Esophagus (tissue), 2 donors: ENCODE measurements at regions not wholly inside any gene's neighbourhood (a gene's known extent, or its start where the extent isn't known, plus 50 kb on each side); places are given as distances from the start of the nearest gene placed in this dataset.

Source experiments
- H3K27ac ChIP-seq, 2 donors: one replicate each; pipeline ENCODE4 v1.5.1; 2013; ENCODE audit warnings: low read depth in 2 of 2, mild to moderate bottlenecking in 2 of 2, inconsistent platforms in 1 of 2, low read length in 1 of 2, moderate library complexity in 1 of 2
- H3K27me3 ChIP-seq, 2 donors: one replicate each; pipeline ENCODE4 v1.6.1; 2013; ENCODE audit warnings: low read length in 2 of 2, control low read depth in 1 of 2, mild to moderate bottlenecking in 1 of 2; ENCODE audit not compliant: insufficient read depth in 2 of 2, control insufficient read depth in 1 of 2
- H3K36me3 ChIP-seq, 2 donors: one replicate each; pipeline ENCODE4 v1.6.1; 2013; ENCODE audit warnings: low read length in 1 of 2; ENCODE audit not compliant: control insufficient read depth in 2 of 2, insufficient read depth in 2 of 2
- H3K4me1 ChIP-seq, 2 donors: one replicate each; pipeline ENCODE4 v1.6.1; 2013; ENCODE audit warnings: low read length in 1 of 2; ENCODE audit not compliant: control insufficient read depth in 2 of 2, insufficient read depth in 2 of 2
- H3K4me3 ChIP-seq, 2 donors: one replicate each; pipeline ENCODE4 v1.5.1; 2013; ENCODE audit warnings: low read length in 2 of 2, mild to moderate bottlenecking in 2 of 2, low read depth in 1 of 2, moderate library complexity in 1 of 2
- H3K9me3 ChIP-seq, 2 donors: one replicate each; pipeline ENCODE4 v1.6.1; 2013; ENCODE audit warnings: mild to moderate bottlenecking in 2 of 2, low read depth in 1 of 2, low read length in 1 of 2, moderate library complexity in 1 of 2; ENCODE audit not compliant: control insufficient read depth in 2 of 2, insufficient read depth in 1 of 2
- WGBS, 2 donors: extraction: QIAGEN DNeasy Blood & Tissue Kit; methylation state at CpG; one replicate each; pipeline ENCODE4 v1.1.7; 2013; 5-methylcytosine and 5-hydroxymethylcytosine counted together
- donor health status: healthy with polysubstance abuse.
- donor health status: Bipolar disorder and iron deficiency.

DNA sequence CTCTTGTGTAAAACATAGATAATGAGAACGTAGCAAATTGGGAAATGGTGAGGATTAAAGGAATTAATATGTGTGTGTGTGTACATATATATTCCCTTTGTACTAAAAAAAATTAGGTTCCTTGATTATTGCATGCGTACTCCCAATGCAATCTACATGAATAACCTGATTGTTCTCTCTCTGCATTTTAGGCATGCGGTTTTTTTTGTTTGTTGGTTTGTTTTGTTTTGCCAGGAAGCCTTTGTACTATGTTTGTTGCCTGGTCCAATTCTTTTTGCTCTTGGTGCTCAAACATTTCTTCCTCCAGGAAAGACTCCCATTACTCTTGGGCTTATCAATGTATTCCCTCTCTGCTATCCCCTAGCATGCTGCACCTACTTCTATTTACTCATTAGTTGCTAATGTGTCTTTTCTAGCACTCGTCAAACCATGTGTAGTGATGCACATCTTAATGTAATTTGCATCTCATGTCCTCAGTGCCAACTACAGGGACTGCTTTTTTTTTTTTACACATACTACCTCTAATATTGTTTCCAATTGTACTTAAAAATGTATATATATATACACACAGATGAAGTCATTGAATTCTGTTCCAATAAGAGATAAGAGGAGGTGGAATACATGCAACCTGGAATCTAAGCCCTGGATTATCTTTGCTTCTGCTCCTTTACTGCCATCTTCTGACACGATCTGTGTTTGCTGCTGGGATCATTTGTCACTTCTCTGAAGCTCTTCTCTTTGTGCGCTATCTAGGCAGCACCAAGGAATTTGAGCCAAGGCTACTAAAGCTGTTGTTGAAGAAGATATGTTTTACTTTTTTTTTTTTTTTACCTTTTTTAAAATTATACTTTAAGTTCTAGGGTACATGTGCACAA is 197.2 kb upstream of the ANO3 start:
- Histone ChIP-seq H3K4me3 (no peak overlapping the region), H3K27ac (no peak overlapping the region), H3K9me3 (no peaks in the 10 kb centered on the region), H3K36me3 (no peaks in the 10 kb centered on the region), H3K4me1 (no peaks in the 10 kb centered on the region), H3K27me3 (no peaks in the 10 kb centered on the region)
- 56 to 64% methylated on average over 6 of the region's 6 CpGs for WGBS, 2 donors

DNA sequence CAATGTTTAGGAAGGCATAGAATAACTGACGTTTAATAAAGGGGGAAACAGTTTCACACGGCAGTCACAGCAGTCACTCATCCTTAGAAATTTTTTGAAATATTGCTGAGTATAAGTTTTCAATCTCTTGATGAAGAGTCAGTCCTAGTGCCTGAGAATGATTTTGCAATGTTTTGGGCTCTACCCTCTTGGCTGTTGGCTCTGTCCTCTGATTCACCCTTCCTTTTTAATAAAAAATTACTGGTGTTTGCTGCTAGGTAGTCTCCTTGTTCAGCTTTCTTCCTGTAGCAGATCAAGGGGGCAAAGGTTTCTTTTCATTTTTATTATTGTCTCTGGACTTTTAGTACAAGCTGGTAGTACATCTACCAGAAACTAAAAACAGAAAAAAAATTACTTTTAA is 194.3 kb upstream of the ANO3 start:
- WGBS, 2 donors = 86% methylated on average over 2 of the region's 2 CpGs
- Histone ChIP-seq H3K4me3 (no peak overlapping the region), H3K27ac (no peak overlapping the region), H3K4me1 (no peaks in the 10 kb centered on the region), H3K9me3 (no peaks in the 10 kb centered on the region), H3K27me3 (no peaks in the 10 kb centered on the region), H3K36me3 (no peaks in the 10 kb centered on the region)

DNA sequence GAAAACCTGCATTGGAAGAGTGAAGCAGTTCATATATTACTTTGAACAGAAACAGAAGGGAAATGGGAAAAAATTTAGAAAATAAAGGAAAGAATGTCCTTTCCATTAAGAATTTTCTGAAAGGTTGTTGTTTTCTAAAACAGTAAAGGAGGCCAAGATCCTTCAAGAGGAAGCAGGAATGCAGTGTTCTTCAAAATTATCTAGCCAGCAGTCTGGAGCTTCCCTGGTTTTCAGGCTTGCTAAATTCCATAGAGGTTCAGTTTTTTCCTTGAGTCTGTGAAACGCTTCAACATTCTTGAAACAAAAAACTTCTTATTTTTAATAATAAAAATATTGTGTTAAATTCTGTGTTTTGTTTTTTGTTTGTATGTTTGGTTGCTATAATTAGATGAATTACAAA is 189.0 kb upstream of the ANO3 start:
- Histone ChIP-seq H3K36me3 (no peaks in the 10 kb centered on the region), H3K4me3 (no peak overlapping the region), H3K27ac (no peak overlapping the region), H3K9me3 (no peaks in the 10 kb centered on the region), H3K4me1 (no peaks in the 10 kb centered on the region), H3K27me3 (no peaks in the 10 kb centered on the region)
- 75 to 77% methylated on average over 1 of the region's 1 CpG for WGBS, 2 donors

DNA sequence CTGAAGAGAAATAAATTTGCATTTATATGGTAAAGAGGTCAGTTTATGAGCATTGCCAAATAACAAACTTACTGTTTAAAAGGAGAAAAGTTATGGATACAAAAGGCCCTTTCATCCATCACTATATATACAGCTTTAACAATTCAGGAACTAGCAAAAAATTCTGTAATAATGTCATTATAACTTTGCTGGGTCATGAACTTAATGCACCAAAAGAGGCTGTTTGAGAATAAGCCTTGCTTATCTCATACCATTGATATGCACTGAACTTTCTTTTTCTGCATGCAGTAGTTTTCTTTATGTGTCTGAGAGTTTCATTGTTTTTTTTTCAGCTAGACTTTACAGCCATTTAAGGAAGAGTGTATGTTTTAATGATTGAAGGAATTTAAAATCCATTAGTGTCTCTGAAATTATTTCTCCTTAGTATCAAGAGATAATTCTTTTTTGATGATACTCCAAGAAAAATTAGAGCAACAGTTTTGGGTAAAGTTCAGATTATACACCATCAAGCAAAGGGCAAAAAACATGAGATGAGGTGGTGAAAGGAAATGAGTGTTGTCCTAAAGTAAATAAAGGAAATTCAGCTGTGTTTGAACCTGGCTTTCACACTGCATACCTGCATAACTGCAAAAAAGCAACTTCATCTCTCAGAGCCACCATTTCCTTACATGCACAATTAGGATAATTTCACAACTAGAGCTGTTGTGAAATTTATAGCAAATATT is 188.2 kb upstream of the ANO3 start:
- Histone ChIP-seq H3K4me3 (no peak overlapping the region), H3K27me3 (no peaks in the 10 kb centered on the region), H3K27ac (no peak overlapping the region), H3K36me3 (no peaks in the 10 kb centered on the region), H3K4me1 (no peaks in the 10 kb centered on the region), H3K9me3 (peaks cover 0 to 1% of the 10 kb centered on the region in 2 donors)

DNA sequence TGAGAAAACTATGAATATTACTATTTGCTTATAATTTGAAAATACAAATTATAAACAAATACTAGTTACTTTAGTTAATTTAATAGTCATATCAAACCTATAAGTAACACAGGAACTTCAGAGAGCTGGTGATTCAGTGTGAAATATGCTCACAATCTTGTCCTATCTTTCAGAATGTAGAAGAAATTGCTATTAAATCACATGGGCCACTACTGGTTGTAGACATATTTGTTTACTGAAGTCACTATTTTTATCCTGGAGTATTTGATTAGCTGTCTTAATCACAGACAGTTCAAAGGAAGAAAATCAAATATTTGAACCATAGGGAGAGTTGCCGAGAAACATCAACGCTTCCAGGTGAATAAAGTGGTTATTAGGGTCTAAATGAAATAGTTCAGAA is 187.6 kb upstream of the ANO3 start:
- no peak overlapping the region for H3K4me3 ChIP-seq
- H3K9me3 ChIP-seq = peaks cover 0 to 3% of the 10 kb centered on the region in 2 donors
- H3K27ac ChIP-seq = no peak overlapping the region
- no peaks in the 10 kb centered on the region for H3K36me3 ChIP-seq
- 33 to 72% methylated on average over 2 of the region's 2 CpGs for WGBS, 2 donors
- H3K4me1 ChIP-seq = no peaks in the 10 kb centered on the region
- no peaks in the 10 kb centered on the region for H3K27me3 ChIP-seq

DNA sequence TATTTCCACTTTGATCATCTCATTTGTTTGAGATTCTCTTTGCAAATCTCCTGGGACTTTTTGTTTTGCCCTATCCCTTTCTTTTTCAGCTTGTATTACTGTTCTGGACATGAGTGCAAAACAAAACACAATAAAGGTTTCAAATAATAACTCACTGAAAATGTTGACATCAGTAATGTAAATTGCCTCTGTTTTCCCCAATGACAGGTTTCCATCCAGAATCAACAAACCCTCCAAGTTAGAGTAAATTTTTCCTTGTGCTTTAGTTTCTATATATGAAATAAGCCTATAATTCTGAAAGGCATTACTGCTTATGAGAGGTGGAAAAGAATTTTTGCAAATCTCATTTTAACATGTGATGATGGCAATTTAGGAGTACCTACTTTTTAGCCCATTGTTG is 187.0 kb upstream of the ANO3 start:
- no peaks in the 10 kb centered on the region for H3K27me3 ChIP-seq
- no peak overlapping the region for H3K27ac ChIP-seq
- H3K9me3 ChIP-seq = peaks cover 0 to 6% of the 10 kb centered on the region in 2 donors
- H3K36me3 ChIP-seq = no peaks in the 10 kb centered on the region
- H3K4me3 ChIP-seq = no peak overlapping the region
- no peaks in the 10 kb centered on the region for H3K4me1 ChIP-seq

DNA sequence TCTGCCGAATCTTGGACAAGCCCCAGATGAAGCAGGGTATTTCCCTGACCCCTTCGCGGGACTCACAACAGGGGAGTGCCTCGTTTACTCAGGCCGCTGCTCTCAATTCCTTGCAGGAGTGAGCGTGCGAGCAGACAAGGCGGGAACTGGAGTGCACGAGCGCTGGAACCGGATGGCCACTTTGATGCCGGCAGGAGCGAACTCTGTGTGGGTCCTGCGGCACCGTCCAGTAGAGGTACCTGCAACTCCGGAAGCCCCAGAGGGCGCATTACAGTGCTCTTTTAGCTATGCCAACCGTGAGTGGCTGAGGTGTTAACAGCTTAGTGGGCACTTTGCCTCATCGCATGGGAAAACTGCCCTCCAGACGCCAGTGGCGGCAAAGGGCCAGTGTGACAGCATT is 182.3 kb upstream of the ANO3 start:
- Histone ChIP-seq H3K4me1 (no peaks in the 10 kb centered on the region), H3K9me3 (peaks cover 0 to 8% of the 10 kb centered on the region in 2 donors), H3K27me3 (no peaks in the 10 kb centered on the region), H3K36me3 (no peaks in the 10 kb centered on the region), H3K4me3 (no peak overlapping the region), H3K27ac (no peak overlapping the region)
- 93 to 96% methylated on average over 21 of the region's 21 CpGs for WGBS, 2 donors

DNA sequence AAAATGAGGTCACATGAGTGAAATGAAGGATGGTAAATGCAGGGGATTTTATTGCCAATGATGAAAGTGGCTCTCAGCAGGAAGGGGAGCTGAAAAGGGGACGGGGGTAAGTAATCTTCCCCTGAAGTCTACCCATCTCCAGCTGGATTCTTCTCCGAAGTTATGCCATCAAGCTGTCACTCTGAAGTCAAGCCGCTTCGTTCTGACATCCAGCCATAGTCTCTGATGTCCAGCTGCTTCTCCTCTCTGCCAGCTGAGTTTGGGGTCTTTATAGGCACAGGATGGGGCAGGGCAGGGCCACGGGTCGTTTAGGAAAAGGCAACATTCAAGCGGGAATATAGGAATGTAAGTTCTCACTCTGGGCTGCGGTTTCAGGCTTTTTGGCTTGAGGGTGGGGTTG is 181.9 kb upstream of the ANO3 start:
- 80 to 86% methylated on average over 8 of the region's 8 CpGs for WGBS, 2 donors
- Histone ChIP-seq H3K4me3 (no peak overlapping the region), H3K36me3 (no peaks in the 10 kb centered on the region), H3K4me1 (no peaks in the 10 kb centered on the region), H3K27me3 (no peaks in the 10 kb centered on the region), H3K27ac (no peak overlapping the region), H3K9me3 (peaks cover 0 to 8% of the 10 kb centered on the region in 2 donors)

DNA sequence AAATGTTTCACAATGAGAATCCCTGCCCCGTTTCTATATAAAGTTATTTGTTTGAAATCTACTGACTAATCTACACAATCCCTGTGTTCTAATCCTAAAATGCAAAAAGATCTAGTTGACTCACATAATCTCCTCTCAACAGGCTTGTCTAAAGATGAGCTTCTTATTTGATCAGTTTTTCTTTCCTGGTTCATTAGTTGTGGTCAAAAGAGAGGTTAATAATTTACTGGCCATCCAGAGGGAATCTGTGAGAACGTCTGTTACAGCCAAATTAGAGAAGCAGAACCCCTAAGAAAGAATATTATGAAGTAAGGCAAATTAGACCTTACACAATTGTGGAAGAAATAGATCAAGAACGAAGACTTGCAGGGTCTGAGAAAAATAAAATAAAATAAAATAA is 173.7 kb upstream of the ANO3 start:
- Histone ChIP-seq H3K27ac (no peak overlapping the region), H3K9me3 (no peaks in the 10 kb centered on the region), H3K27me3 (no peaks in the 10 kb centered on the region), H3K4me1 (no peaks in the 10 kb centered on the region), H3K4me3 (no peak overlapping the region), H3K36me3 (no peaks in the 10 kb centered on the region)
- 50 to 53% methylated on average over 3 of the region's 3 CpGs for WGBS, 2 donors

DNA sequence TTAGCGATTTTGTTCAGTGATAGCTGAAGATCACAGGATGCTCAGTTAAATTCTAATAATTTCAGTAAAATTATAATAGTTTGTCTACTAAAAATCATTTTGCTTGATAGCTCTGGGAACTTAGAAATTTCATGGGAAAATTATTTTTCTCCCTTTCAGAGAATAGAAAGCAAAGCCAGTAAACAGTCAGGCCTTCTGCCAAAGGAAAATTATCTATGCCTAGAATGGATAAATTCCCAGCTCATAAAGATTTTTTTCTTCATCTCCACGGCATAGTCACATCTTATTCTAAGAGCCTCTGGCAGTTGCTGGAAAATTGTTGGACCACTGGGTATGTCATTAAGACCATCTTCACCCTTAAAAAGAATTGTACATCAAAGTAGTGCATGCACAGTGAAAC is 169.6 kb upstream of the ANO3 start:
- Histone ChIP-seq H3K36me3 (no peaks in the 10 kb centered on the region), H3K27ac (no peak overlapping the region), H3K27me3 (no peaks in the 10 kb centered on the region), H3K4me1 (no peaks in the 10 kb centered on the region), H3K9me3 (no peaks in the 10 kb centered on the region), H3K4me3 (no peak overlapping the region)
- 70 to 77% methylated on average over 2 of the region's 2 CpGs for whole genome bisulfite sequencing, 2 donors
